NCI-H1930 (cell line): ENCODE measurements at regions not wholly inside any gene's neighbourhood (a gene's known extent, or its start where the extent isn't known, plus 50 kb on each side); places are given as distances from the start of the nearest gene placed in this dataset.
"Not testable (repeated sequence)": the region's sequence is repeated elsewhere in the genome, so short reads cannot be mapped to it uniquely, and the experiment has no call there.

Experiments
- DNase-seq, 2 experiments: peaks; one replicate each; lab custom pipeline; 2025; lab: John Stamatoyannopoulos, UW

DNA sequence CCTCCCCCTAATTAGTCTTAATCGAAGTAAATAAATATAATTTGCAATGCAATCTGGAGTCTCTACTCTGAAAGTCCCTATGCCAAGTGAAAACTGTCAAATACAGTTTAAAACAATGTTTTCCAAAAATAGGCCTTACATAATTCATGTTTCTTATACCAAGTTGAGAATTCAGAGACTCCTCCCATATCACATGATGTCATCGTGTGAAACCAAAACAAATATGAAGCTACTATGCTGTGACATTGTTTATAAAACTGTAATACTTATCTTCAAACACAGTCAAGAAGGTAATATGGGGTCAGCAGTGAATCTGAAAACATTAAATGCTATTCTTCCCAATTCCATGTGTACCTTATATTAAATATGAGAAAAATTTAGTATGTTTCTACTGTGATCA, 940.2 kb upstream of the FANCL start:
- no peak for DNase-seq

DNA sequence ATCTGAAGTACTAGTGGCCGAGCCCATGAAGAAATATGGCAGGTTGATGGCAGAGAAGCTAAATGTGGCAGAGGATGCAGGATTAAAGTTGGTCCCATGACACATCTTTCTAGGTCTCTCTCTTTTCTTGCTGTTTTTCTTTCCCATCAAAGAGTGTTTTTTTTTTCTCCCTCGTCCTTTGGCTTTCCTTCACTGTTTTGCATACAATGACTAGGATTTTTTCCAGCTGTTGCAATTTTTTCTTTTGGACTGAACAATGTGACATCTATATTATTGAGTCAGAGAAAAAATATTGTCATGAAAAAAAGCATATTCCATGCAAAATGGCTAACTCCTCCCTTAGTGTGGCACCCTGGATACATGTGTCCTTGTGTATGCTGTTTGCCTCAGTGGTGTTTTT, 939.5 kb upstream of the FANCL start:
- DNase-seq: no peak

DNA sequence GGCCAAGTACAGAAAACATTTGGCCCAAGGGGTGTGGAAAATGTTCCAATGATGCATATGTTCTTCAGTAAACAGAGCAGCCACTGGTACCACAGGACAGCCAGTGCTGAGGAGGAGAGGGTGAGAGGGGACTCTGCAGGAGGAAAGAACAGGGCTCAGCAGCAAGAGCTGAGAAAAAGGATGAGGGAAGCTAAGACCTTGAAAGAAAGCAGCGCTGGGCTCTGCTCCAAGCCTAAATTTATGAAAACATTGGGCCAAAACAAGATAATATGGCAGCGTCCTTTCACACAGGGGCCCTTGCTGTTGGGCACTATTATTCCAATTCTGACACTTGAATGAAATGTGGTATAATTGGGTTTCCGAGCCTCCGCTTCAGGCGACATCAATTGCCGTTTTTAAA, 939.0 kb upstream of the FANCL start:
- no peak for DNase-seq

DNA sequence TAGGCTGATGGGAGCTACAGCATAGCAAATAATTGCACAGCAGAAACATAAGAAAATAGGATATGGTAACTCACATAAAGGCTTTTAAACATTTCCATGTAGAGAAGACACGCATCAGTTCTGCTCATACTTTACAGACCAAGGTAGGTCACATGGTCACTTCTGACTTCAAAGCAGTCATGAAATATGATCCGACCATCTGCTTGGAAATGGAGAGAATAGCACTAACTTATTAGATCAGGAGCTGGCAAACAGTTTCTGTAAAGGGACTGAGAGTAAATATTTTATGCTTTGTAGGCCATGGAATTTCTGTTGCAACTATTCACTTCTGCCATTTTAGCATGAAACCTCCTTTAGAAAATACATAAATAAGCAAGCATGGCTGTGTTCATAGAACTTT, 936.6 kb upstream of the FANCL start:
- DNase-seq: no peak

DNA sequence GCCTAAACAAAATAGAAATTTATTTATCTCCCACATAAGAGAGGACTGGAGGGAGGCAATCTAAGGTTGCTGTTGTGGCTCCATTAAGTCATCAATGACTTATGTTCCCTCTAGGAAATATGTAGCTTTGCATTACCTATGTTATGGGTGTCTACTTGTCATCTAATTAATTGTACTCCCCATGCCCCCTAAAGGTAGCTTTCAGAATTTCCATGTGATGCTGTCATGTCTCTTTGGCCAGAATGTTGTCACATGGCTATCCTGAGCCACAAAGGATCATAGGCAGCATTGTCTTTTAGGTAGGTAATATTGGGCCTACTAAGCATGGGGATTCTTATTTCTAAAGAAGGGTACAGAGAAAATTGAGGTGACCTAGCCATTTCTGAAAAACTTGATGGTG, 935.6 kb upstream of the FANCL start:
- DNase-seq: no peak

DNA sequence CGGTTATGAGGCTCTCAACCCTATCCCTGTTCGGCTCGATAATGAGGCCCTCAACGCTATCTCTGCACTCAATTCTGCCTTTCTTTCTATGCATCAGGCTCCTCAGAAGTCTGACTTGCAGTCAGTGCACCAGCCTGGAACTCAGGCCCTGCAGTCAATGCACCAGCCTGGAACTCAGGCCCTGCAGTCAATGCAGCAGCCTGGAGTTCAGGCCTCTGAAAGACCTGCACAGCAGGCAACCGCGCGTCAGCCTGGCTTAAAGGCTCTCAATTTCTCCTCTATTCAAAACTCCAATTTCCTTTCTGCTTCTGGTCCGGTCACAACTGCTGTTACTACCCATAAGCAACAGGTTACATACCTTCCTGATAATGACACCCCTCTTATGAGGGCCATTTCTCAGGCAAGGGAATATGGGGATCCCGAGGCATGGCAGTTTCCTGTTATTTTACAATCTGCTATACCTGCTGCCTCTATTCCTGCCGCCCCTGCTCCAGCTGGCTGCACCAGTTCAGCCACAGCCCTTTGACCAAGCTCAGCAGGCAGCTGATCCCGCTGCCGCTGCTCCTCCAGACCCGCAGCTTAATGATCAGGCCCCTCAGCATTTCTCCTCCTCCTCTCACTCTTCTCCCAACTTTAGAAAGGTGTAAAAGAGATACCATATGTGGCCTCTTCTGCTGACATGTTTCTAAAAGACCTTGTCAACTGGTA, 933.6 kb upstream of the FANCL start:
- DNase-seq: no peak

DNA sequence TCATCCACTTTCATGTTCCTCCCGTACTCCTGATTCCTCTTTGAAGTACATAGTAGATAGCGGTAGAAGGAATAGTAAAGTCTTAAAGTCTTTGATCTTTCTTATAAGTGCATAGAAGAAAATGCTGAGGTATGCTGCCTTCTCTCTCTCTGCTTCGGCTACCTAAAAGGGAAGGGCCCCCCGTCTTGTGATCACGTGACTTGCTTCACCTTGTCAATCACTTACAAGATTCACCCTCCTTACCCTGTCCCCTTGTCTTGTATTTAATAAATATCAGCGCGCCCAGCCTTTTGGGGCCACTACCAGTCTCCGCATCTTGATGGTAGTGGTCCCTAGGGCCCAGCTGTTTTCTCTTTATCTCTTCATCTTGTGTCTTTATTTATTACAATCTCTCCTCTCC, 932.2 kb upstream of the FANCL start:
- DNase-seq: no peak

DNA sequence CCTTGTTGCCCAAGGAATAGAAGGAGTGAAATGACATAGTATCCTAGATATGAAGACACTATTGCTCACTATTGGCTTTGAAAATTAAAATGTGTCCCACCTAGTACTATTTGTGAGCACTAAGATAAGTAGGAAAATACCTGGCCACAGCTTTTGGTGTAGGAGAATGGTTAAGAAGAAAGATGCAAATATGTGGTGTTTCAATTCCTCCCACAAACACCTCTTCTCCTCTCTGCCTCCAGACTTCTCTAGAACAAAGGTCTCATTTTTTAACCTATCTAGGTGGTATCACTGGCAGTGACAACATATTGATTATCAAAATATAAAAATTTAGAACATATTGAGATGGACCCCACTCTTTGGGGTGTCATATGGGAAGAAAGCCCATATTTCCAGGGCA, 929.9 kb upstream of the FANCL start:
- no peak for DNase-seq

DNA sequence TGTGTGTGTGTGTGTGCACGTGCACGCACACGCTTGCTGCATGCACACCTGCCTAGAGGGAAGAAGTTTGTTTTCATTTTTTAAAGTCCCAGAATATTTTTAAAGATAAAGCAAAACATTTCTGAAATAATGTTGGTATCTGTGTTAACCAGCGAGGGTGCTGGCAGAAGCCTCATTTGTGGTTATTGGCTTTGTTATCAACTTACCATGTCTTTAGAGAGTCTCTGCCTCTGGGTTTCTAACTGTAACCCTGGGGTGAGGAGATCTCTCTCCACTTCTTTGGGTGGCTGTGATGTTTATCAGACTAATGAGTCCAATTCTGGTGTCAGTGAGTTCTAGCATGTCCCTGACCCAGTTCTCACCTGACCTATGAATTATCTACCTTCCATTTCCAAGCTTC, 927.6 kb upstream of the FANCL start:
- DNase-seq: no peak

DNA sequence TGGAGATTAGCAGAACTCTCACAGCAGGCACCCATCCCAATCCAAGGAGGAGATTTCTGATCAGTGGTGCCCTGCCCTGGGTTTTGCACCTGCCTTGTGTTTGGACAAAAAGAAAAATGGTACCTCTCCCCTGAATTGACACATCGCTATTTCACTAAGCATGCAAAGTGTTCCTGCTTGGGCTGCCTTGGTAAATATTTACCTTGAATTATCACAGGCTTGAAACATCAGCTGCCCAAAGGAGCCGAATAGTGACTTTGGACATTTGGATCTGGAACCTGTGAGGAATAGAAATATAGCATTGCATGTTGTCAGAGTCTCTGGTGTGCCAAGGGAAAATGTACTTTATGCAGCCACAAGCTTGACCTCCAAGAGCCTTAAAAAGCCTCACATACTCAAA, 926.4 kb upstream of the FANCL start:
- DNase-seq: no peak

DNA sequence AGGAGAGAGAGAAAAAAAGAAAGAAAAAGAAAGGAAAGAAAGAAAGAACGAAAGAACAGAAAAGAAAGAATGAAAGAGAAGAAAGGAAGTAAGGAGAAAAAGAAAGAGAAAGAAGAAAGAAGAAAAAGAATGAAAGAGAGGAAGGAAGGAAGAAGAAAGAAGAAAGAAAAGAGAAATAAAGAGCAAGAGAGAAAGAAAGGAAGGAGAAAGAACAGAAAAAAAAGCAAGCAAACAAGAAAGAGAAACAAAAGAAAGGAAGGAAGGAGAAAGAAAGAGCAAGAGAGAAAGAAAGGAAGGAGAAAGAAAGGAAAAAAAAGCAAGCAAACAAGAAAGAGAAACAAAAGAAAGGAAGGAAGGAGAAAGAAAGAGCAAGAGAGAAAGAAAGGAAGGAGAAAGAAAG, 916.8 kb upstream of the FANCL start:
- not testable (repeated sequence) for DNase-seq

DNA sequence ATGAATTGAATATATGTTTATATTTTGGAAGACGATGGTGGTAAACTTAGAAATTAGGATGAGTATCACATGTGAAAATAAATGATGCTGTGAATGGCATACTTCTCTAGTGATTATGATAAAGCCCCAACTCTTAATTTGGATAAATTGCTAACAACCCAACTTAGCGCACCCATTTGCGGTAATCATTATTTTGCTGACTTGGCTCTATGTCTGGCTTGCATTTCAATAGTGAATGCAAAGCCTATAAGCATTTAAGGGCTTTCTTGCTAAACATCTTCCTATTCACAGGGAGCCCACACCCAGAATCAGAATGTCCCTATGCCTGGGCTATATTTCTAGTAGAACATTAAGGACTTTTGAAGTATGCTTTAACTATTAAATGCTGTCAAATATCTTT, 910.7 kb upstream of the FANCL start:
- no peak for DNase-seq

DNA sequence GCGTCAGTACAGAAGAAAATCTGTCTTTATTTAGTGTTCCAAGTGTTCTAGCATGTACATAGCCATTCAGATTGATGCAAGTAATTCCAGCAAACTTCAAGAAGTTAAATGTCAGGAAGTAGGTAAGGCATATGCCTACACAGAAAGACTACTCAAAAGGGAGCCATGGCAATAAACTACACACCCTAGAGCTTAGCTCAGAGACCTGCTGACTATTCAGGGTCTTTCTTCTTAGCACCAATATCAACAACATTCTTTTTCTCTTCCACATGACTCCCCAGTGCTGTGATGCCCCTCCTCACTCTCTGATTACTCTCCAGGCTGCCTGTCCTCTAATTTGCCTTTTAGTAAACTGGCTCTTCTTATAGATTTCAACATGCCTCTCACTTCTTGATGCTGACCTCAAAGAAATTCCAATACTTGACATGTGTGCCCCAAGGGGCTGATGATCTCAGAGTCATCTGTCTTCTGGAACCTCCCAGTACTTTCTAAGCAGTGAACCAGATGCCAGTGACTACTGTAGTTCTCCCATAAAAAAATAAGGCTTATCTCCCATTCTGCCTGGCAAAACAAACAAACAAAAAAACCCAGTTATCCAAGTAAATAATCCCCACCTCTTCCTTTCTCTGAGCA, 909.2 kb upstream of the FANCL start:
- DNase-seq: no peak

DNA sequence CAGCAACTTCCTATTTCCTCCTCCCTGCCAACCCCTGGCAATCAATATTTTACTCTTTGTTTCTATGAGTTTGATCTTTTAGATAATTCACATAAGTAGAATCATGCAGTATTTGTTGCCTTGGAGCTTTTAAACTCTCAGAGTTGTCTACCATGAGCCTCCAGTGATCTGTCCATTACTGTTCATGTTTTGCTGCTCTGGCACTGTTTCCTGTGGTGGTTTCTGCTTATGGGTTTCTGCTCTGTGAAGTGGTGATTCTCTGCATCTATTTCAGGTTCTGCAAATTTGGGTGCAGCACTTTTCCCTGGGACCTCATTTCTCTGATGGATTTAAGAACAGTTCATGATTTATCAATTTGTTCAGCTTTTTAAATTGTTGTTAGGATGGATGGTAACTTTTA, 908.1 kb upstream of the FANCL start:
- no peak for DNase-seq

DNA sequence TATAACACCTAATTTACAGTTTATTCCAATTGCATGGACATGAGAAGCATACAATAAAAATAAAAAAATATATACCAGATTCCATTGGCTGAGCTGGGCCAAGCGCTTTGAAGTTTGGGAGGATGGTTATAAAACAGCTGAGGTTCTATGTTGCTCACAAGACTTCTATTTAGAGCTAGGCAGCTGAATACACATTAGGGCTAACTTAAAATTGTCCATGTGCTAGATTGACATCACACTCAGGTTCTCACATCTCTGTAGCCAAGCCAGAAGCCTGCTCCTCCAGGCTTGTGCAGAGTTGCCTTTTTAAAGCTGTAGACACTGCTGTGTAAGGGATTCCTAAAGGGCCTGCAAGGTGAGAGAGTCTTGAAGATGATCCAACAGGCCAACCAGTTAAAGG, 871.1 kb upstream of the FANCL start:
- DNase-seq: no peak

DNA sequence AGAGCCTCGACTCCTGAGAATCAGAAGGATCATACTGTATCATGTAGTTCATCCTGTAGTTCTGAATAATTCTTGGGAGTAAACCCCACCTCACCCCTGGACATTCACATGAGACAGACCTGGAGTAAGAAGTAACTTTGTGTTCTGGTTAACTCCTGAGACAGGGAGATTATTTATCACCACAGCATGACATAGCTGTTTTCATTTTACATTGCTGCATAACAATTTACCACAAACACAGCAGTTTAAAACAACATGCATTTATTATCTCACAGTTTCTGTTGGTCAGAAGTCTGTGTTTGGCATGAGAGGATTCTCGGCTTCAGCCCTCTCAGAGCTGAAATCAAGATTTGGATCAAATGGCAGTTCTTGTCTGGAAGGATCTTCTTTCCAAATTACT, 855.8 kb upstream of the FANCL start:
- no peak for DNase-seq

DNA sequence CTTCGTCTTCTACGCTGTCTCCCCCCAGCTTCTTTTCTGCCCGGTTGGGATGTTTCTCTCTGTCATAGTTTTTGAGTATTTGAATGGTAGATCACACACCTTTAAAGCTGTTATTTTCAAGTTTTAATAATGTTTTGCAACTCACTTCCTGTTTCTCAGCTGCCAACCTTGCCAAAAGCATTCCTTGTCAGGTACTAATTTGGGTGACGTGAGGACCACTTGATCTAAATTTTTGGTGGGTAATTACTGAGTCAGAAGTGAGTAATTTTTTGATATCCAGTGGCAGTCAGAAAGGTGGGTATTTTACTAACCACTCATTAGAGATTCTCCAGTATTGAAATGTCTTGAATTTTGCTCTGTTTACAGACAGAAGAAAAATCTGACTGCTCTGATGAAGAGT, 852.4 kb upstream of the FANCL start:
- DNase-seq: no peak

DNA sequence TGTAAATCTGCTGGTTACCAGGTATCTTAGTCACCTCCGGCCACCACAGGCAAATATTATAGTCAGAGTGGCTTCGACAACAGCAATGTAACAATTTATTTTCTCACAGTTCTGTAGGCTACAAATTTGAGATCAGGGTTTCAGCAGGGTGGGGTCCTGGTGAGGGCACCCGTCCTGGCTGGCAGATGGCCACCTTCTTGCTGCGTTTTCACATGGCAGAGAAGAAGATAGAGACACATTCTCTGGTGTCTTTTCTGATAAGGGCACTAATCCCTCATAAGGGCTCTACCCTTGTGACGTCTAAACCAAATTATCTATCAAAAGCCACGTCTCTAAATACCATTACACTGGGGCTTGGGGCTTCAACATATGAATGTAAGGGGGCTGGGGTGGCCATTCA, 843.2 kb upstream of the FANCL start:
- no peak for DNase-seq

DNA sequence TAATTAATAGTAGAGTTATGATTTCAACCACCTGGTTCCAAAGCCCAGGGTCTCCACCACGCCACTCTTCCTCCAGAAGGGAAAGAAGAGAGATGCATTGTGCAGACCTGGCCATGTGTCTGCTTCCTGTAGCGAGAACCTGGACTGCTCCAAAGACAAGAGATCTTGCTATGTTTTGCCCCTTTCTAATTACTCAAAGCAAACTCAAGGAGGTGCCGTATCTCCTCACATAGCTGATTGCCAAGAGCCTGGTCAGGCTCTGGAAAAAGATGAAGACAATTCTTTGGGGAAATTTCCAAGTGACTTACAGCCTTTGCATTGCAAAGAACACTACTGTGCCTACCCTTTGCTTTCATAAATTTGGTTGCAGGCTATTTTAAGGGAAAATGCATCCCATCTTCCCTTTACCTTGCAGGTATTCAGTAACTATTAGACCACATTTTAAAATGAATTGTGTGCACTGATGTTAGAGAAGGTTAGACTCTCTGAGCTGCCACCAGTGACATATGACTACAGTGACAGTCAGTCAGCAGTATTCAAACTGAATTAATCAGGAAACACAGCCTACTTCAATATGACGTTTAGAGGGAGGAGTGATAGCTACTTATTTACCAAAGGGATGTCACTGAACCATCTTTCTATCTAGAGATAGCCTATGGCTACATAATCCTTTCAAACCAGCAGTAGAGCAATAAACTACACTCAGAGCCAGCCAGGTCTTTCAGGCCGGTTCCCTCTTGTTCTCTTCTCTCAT, 842.1 kb upstream of the FANCL start:
- no peak for DNase-seq

DNA sequence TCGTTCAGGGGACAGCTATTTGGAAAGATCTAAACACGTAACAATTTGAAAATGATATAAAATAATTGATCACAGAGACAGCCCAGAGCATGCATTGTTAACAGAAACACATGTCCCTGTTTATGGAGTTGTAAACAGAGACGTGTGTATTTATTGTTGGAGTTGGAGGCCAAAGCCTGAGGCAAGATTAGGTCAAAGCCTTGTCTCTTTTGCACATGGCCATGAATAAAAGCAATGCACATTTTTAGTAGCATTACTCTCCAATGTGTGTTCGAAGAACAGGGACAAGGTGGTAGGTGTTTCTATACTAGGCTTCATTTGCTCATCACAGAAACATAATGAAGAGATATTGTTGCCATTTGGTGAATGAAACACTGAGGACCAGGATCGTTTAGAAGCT, 841.5 kb upstream of the FANCL start:
- DNase-seq: no peak

DNA sequence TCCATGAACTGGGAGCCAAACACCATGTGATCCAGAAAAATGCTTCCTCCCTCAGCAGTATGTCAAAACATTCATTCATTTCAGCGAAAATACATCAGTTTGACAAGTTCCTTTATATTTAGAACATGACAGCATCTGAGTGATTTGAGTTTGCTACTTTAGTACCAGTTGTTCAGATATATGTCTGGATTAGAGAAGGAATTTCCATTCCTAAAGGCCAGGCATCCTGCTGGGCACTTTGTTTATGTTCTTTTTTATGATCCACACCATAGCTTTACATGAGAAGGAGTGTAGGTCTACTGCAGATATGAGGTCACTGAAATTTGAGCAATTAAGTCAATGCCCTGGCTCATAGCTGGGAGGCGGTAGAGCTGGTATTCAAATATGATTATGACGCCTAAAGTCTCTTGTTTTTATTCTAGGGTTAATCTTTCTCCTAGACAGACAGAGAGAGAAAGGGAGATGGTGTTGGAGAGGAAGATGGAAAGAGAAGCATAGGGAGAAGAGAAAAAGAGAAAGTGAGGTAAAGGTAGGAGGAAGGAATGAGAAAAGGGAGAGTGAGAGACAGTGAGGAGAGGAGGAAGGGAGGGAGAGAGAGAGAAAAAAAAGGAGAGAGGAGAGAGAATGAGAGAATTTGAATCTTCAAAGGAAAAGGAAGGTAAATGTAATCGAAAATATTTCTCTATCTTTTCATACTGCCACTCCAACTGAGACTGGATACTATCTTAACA, 839.5 kb upstream of the FANCL start:
- no peak for DNase-seq

DNA sequence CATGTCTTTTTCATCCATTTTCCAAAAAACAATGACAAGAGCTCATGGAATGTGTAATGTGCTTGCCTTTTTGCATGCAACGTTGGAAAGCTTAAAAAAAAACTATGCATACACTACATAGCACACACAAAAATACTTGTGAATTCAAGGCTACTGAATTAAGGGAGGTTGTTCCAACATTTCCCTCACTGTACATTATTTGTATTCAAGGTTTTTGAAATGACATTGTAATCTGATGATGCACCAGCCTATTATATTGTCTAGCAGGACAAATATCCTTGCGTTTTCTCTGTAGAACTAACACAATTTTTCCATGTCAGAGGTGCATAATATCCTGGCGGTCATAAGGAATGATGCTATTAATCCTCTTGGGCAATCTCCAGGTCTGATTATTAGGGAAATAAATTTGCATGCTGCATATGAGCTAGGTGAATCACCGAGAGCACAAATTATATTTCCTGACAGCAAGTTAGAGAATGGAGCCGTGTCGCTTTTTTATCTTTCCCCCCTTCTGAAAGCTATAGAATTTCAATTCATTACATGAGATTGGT, 836.9 kb upstream of the FANCL start:
- no peak for DNase-seq
